HT1080 (cell line): ENCODE measurements at regions not wholly inside any gene's neighbourhood (a gene's known extent, or its start where the extent isn't known, plus 50 kb on each side); places are given as distances from the start of the nearest gene placed in this dataset.
"Not testable (repeated sequence)": the region's sequence is repeated elsewhere in the genome, so short reads cannot be mapped to it uniquely, and the experiment has no call there.

ENCODE experiments used
- DNase-seq: peaks from one replicate; pipeline ENCODE4 v3.0.0-alpha.2; 2015; ENCODE audit warnings: low read depth

- peak; percentile 47 for DNase-seq
These were observed 220.6 kb upstream of the SGO1 start for GRCh38 chr3:20406611-20407011.

- peak; percentile 70 for DNase-seq
These were observed 219.7 kb upstream of the SGO1 start for GRCh38 chr3:20405744-20406143.

GRCh38 chr3:20405231-20405630 is 219.2 kb upstream of the SGO1 start:
- no peak for DNase-seq

- no peak for DNase-seq
These were observed 218.7 kb upstream of the SGO1 start for GRCh38 chr3:20404741-20405100.

GRCh38 chr3:20403986-20404740 is 218.2 kb upstream of the SGO1 start:
- no peak for DNase-seq

GRCh38 chr3:20401253-20401652 is 215.2 kb upstream of the SGO1 start:
- peak; percentile 1 for DNase-seq

- no peak for DNase-seq
These were observed 214.7 kb upstream of the SGO1 start for GRCh38 chr3:20400686-20401085.

- DNase-seq = no peak
These were observed 214.3 kb upstream of the SGO1 start for GRCh38 chr3:20400281-20400680.

GRCh38 chr3:20396335-20396734 is 210.3 kb upstream of the SGO1 start:
- DNase-seq = no peak

- DNase-seq = no peak
These were observed 209.7 kb upstream of the SGO1 start for GRCh38 chr3:20395692-20396091.

GRCh38 chr3:20394243-20394642 is 208.2 kb upstream of the SGO1 start:
- DNase-seq = no peak

GRCh38 chr3:20391644-20392043 is 205.6 kb upstream of the SGO1 start:
- DNase-seq = no peak

- no peak for DNase-seq
These were observed 203.0 kb upstream of the SGO1 start for GRCh38 chr3:20388971-20389370.

- DNase-seq = no peak
These were observed 194.3 kb upstream of the SGO1 start for GRCh38 chr3:20380295-20380694.

GRCh38 chr3:20378315-20378714 is 192.3 kb upstream of the SGO1 start:
- DNase-seq = no peak

GRCh38 chr3:20376665-20377217 is 190.7 kb upstream of the SGO1 start:
- DNase-seq = no peak

- DNase-seq = no peak
These were observed 189.3 kb upstream of the SGO1 start for GRCh38 chr3:20375302-20375701.

- DNase-seq = not testable (repeated sequence)
These were observed 184.5 kb upstream of the SGO1 start for GRCh38 chr3:20370273-20371063.

- no peak for DNase-seq
These were observed 175.0 kb upstream of the SGO1 start for GRCh38 chr3:20361000-20361399.

- no peak for DNase-seq
These were observed 167.3 kb upstream of the SGO1 start for GRCh38 chr3:20353286-20353685.

- peak; percentile 74 for DNase-seq
These were observed 166.7 kb upstream of the SGO1 start for GRCh38 chr3:20352546-20353179.

GRCh38 chr3:20350449-20350848 is 164.4 kb upstream of the SGO1 start:
- peak; percentile 50 for DNase-seq
